Activated CD4-positive, alpha-beta memory T cell treated with anti-CD3 and anti-CD28 coated beads, Interleukin-2, amount 10 ng/mL, durations not matched to agents 7 days and 5 days (primary cell): ENCODE measurements at regions not wholly inside any gene's neighbourhood (a gene's known extent, or its start where the extent isn't known, plus 50 kb on each side); places are given as distances from the start of the nearest gene placed in this dataset.

ENCODE experiments used
- CTCF ChIA-PET: fragments of 350-600 bp; sonication (Branson Sonifier 250); formaldehyde crosslinking; loops from one replicate; lab custom pipeline; 2021; ENCODE audit warnings: antibody characterized with exemption, inconsistent platforms; lab: Charles Lee
- POLR2A ChIA-PET: fragments of 350-600 bp; sonication (Branson Sonifier 250); formaldehyde crosslinking; loops from one replicate; lab custom pipeline; 2021; ENCODE audit warnings: antibody characterized with exemption; lab: Charles Lee
- DNase-seq: peaks from one replicate; pipeline ENCODE4 v3.0.0-alpha.2; 2020
- H3K27ac Mint-ChIP-seq: one replicate; pipeline ENCODE4 v1.8.0; 2021; ENCODE audit warnings: mild to moderate bottlenecking, mixed read lengths
- H3K27me3 Mint-ChIP-seq: one replicate; pipeline ENCODE4 v1.8.0; 2021; ENCODE audit warnings: mixed read lengths
- H3K36me3 Mint-ChIP-seq: one replicate; pipeline ENCODE4 v1.8.0; 2021; ENCODE audit warnings: low read depth, mixed read lengths
- H3K4me1 Mint-ChIP-seq: one replicate; pipeline ENCODE4 v1.8.0; 2021; ENCODE audit warnings: mixed read lengths
- H3K4me3 Mint-ChIP-seq: one replicate; pipeline ENCODE4 v1.8.0; 2021; ENCODE audit warnings: mild to moderate bottlenecking, mixed read lengths
- H3K9me3 Mint-ChIP-seq: one replicate; pipeline ENCODE4 v1.8.0; 2021; ENCODE audit warnings: mixed read lengths

DNA sequence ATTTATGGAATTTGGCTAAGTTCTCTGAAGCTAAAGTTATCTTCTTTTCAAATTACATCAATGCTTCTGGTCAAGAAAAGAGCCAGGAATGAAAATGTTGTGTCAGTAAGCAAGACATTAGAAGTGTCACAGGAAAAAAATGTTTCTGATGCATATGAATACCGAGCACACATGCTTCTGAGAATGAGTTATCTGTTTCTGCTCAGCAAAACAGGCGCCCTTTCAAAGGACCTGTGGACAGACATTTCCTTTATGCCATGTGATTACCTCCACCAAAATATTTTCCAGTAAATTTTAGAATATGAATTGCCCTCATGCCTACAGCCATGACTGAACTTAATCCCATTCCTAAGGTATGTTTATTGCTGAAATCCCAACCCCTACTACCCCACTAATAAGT lies 55.4 kb upstream of the RNF180 start:
- H3K9me3 Mint-ChIP-seq, result peaks cover 10% of the 10 kb centered on the region
- no peaks in the 10 kb centered on the region for H3K4me1 Mint-ChIP-seq
- ChIA-PET CTCF (no interaction called here), POLR2A (no interaction called here)
- H3K4me3 Mint-ChIP-seq, result no peak overlapping the region
- no peak overlapping the region for H3K27ac Mint-ChIP-seq
- DNase-seq, result no peak
- H3K27me3 Mint-ChIP-seq, result no peaks in the 10 kb centered on the region
- no peaks in the 10 kb centered on the region for H3K36me3 Mint-ChIP-seq

DNA sequence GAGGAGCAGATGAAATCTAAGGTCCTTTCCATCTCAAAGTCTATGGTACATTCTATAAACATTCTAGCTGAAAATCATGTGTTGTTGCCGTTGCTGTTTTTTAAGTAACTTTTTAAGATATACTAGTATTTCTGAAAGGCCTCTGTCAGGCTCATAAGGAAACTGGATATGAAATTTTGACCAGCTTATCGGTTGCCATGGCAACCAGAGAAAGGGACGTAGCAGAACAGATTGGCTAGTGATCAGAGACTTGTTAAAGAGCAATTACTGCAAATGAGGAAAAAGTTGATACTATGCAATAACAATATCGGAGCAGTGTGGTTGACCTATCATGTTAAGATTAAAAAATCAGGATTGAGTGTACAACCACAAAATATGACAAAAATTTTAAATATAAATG lies 57.0 kb upstream of the RNF180 start:
- Mint-ChIP-seq H3K9me3 (peaks cover 12% of the 10 kb centered on the region), H3K4me3 (no peak overlapping the region), H3K4me1 (no peaks in the 10 kb centered on the region), H3K27ac (no peak overlapping the region), H3K27me3 (no peaks in the 10 kb centered on the region), H3K36me3 (no peaks in the 10 kb centered on the region)
- no peak for DNase-seq
- POLR2A ChIA-PET, result no interaction called here
- CTCF ChIA-PET, result no interaction called here

DNA sequence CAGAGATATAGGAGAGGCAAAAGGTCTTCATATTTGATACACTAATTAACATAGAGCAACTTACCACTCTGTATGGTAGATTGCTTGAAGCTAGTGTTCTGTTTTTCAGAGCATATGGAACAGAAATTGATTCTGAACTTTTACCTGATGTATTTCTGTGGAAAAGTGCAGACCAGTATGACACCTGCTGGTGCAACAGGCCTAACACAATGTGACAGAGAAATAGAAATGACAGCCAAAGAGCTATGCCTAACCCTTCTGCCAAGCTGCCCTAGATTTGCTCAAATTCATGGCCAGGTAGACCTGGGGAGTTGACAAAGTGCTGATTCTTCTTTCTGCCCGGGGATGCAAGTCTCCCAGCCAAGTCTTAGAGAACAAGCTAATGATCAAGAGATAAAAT lies 65.4 kb upstream of the RNF180 start:
- Mint-ChIP-seq H3K4me1 (no peaks in the 10 kb centered on the region), H3K9me3 (peaks cover 2% of the 10 kb centered on the region), H3K27ac (no peak overlapping the region), H3K4me3 (no peak overlapping the region), H3K36me3 (no peaks in the 10 kb centered on the region), H3K27me3 (no peaks in the 10 kb centered on the region)
- DNase-seq, result no peak
- ChIA-PET CTCF (no interaction called here), POLR2A (no interaction called here)

- no peaks in the 10 kb centered on the region for H3K4me1 Mint-ChIP-seq
- no peak overlapping the region for H3K27ac Mint-ChIP-seq
- POLR2A ChIA-PET, result no interaction called here
- no peak for DNase-seq
- H3K9me3 Mint-ChIP-seq, result peaks cover under 1% of the 10 kb centered on the region
- no peaks in the 10 kb centered on the region for H3K36me3 Mint-ChIP-seq
- CTCF ChIA-PET, result no interaction called here
- H3K27me3 Mint-ChIP-seq, result no peaks in the 10 kb centered on the region
- no peak overlapping the region for H3K4me3 Mint-ChIP-seq
Observed at GRCh38 chr5:64096771-64097170, 68.9 kb upstream of the RNF180 start.

- no peak for DNase-seq
- H3K9me3 Mint-ChIP-seq, result no peaks in the 10 kb centered on the region
- H3K4me3 Mint-ChIP-seq, result no peak overlapping the region
- ChIA-PET POLR2A (no interaction called here), CTCF (no interaction called here)
- no peaks in the 10 kb centered on the region for H3K4me1 Mint-ChIP-seq
- H3K27me3 Mint-ChIP-seq, result no peaks in the 10 kb centered on the region
- H3K27ac Mint-ChIP-seq, result no peak overlapping the region
- no peaks in the 10 kb centered on the region for H3K36me3 Mint-ChIP-seq
Observed at GRCh38 chr5:64077589-64077988, 88.1 kb upstream of the RNF180 start.

GRCh38 chr5:64074533-64074932 lies 91.1 kb upstream of the RNF180 start:
- Mint-ChIP-seq H3K27ac (no peak overlapping the region), H3K4me1 (no peaks in the 10 kb centered on the region), H3K4me3 (no peak overlapping the region), H3K9me3 (no peaks in the 10 kb centered on the region), H3K27me3 (no peaks in the 10 kb centered on the region), H3K36me3 (no peaks in the 10 kb centered on the region)
- ChIA-PET CTCF (no interaction called here), POLR2A (no interaction called here)
- DNase-seq, result no peak

DNA sequence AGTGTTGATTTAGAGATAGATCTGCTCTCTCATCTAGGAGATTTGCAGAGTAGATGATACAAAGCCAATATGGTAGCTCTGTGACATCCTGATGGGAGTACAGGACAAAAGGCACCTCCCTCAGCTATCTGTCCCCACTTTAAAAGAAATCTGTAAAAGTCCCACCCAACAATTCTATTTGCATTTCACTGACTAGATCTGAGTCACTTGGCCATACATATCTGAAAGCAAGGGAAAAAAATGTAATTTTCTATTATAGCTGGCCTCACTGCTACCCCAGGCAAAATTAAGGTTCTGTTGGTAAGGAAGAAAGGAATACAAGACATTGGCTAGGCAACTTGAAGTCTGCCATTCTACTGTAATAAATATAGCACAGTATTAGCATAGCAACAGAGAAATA lies 96.2 kb upstream of the RNF180 start:
- no peaks in the 10 kb centered on the region for H3K9me3 Mint-ChIP-seq
- no peaks in the 10 kb centered on the region for H3K36me3 Mint-ChIP-seq
- H3K27ac Mint-ChIP-seq, result no peak overlapping the region
- no peak overlapping the region for H3K4me3 Mint-ChIP-seq
- no peaks in the 10 kb centered on the region for H3K27me3 Mint-ChIP-seq
- H3K4me1 Mint-ChIP-seq, result no peaks in the 10 kb centered on the region
- DNase-seq, result no peak
- ChIA-PET POLR2A (no interaction called here), CTCF (no interaction called here)

DNA sequence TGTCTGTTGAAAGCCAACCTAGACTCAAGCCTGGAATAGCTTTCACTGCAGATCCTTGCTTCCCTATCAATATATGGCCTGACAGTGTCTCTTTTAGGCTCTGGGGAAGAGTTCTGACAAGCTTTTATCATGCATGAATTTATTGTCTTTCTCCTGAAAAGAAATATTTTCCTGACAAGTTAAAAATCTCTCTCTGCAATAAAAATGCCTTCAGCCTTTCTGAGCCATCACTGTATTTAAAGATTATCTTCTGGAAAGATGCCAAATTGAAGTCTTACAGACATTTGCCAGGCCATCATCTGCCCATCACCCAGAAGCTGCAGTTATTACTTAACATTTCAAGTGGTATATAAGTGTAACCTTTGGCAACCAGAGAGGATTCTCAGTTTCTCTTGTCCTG lies 88.1 kb upstream of the HTR1A start:
- no peak overlapping the region for H3K27ac Mint-ChIP-seq
- peaks cover 13% of the 10 kb centered on the region for H3K9me3 Mint-ChIP-seq
- ChIA-PET POLR2A (no interaction called here), CTCF (no interaction called here)
- no peaks in the 10 kb centered on the region for H3K36me3 Mint-ChIP-seq
- H3K4me3 Mint-ChIP-seq, result no peak overlapping the region
- no peaks in the 10 kb centered on the region for H3K4me1 Mint-ChIP-seq
- DNase-seq, result no peak
- no peaks in the 10 kb centered on the region for H3K27me3 Mint-ChIP-seq

GRCh38 chr5:64040490-64040889 lies 78.2 kb upstream of the HTR1A start:
- CTCF ChIA-PET, result no interaction called here
- Mint-ChIP-seq H3K4me3 (no peak overlapping the region), H3K27ac (no peak overlapping the region), H3K4me1 (no peaks in the 10 kb centered on the region), H3K9me3 (peaks cover 16% of the 10 kb centered on the region), H3K36me3 (no peaks in the 10 kb centered on the region), H3K27me3 (no peaks in the 10 kb centered on the region)
- POLR2A ChIA-PET, result no interaction called here
- DNase-seq, result no peak

DNA sequence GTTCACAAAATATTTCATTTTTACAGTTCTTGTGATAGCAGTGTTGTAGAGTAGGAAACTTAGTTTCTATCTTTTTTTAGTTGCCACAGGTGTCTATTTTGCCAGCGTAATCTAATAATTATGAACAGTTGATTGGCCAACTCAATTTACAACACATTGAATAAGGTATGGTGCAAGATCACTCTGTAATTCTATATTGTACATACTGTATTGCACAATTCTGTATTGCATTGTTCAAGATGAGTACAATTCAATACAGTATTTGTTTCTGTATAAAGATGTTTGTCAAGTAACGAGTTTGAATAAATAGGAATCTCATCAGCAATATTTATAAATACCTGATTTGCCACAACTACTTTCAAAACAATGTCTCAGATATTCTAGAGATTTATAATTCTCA lies 64.2 kb upstream of the HTR1A start:
- no peak overlapping the region for H3K27ac Mint-ChIP-seq
- H3K4me1 Mint-ChIP-seq, result no peaks in the 10 kb centered on the region
- no peaks in the 10 kb centered on the region for H3K9me3 Mint-ChIP-seq
- ChIA-PET POLR2A (no interaction called here), CTCF (no interaction called here)
- H3K4me3 Mint-ChIP-seq, result no peak overlapping the region
- H3K27me3 Mint-ChIP-seq, result no peaks in the 10 kb centered on the region
- H3K36me3 Mint-ChIP-seq, result no peaks in the 10 kb centered on the region
- DNase-seq, result no peak

DNA sequence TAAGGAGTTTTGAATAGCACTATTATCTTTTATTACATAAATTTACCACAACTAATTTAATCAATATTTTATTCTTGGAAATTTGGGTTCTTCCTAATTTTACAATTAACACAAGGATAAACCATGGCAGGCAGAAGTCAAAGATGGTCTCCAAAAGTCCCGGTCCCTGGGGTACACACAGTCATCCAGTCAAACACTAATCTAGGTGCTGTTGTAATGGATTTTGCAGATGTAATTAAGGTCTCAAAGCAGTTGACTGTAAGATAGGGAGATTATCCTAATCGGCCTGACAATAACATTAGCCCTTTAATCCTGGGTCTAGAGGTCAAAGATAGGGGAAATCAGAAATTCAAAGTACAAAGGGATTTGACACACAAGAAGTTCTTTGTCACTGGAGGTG lies 57.5 kb upstream of the HTR1A start:
- CTCF ChIA-PET, result no interaction called here
- no peaks in the 10 kb centered on the region for H3K27me3 Mint-ChIP-seq

DNA sequence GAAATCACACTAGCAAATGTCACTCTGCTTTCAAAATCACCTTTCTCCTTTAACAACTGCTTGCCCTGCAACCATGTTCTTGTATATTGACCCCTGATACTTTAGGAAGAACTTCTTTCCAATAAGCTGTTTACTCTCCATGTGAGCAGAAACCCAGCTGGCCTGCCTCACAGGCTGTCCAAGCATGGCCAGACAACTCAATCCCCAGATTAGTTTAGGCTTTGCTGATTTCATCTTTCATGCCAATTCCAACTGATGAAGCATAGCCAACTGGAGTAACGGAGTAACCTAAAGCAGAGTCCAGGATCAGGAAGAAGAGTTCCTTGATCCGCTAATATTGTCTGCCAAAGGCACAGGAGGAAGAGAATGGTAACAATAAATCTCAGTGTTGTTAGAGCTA lies 56.7 kb upstream of the HTR1A start:
- no peak overlapping the region for H3K4me3 Mint-ChIP-seq
- no peaks in the 10 kb centered on the region for H3K36me3 Mint-ChIP-seq
- no peaks in the 10 kb centered on the region for H3K27me3 Mint-ChIP-seq

More for the DNA sequence above, 57.5 kb upstream of the HTR1A start:
- H3K36me3 Mint-ChIP-seq, result no peaks in the 10 kb centered on the region
- H3K4me3 Mint-ChIP-seq, result no peak overlapping the region
- peaks cover 3% of the 10 kb centered on the region for H3K9me3 Mint-ChIP-seq
- POLR2A ChIA-PET, result no interaction called here
- no peak for DNase-seq
- no peak overlapping the region for H3K27ac Mint-ChIP-seq
- no peaks in the 10 kb centered on the region for H3K4me1 Mint-ChIP-seq

DNA sequence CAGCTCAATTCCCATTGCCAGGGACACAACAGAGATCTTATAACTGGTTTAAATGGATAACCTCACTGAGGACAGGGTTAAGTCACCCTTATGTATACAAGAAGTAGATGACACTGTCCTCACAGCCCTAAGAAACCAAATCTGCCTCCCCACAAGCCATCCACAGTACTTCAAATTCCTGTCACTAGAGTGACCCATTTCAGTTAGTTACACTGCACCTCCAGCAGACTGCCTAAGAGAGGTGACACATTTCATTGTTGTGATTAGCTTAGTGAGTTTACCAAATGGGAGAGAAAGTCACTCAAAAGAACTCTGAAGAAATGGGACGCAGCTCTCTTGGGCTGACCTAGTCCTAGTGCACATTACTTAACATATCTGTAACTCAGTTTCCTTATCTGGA lies 53.6 kb upstream of the HTR1A start:
- ChIA-PET POLR2A (no interaction called here), CTCF (no interaction called here)

More for the DNA sequence above, 56.7 kb upstream of the HTR1A start:
- POLR2A ChIA-PET, result interaction anchor here (1.4 kb wide), 1 partner anchor 10 kb away, joined by 4 read pairs; no protein-coding TSS in a partner anchor
- no peak overlapping the region for H3K27ac Mint-ChIP-seq
- no peak for DNase-seq
- H3K9me3 Mint-ChIP-seq, result peaks cover 4% of the 10 kb centered on the region
- CTCF ChIA-PET, result no interaction called here
- H3K4me1 Mint-ChIP-seq, result no peaks in the 10 kb centered on the region

More for the DNA sequence above, 53.6 kb upstream of the HTR1A start:
- Mint-ChIP-seq H3K36me3 (no peaks in the 10 kb centered on the region), H3K4me3 (no peak overlapping the region), H3K4me1 (no peaks in the 10 kb centered on the region), H3K9me3 (peaks cover 7% of the 10 kb centered on the region), H3K27ac (no peak overlapping the region), H3K27me3 (no peaks in the 10 kb centered on the region)
- no peak for DNase-seq
